Skin epidermis (tissue), 12 donors: ENCODE measurements at regions not wholly inside any gene's neighbourhood (a gene's known extent, or its start where the extent isn't known, plus 50 kb on each side); places are given as distances from the start of the nearest gene placed in this dataset.

ENCODE experiments used
- H3K27ac ChIP-seq, 21 experiments: fragments of 200-600 bp; sonication (generic) in 11 of 21; one replicate each; pipeline ENCODE4 v1.5.0; 2020; ENCODE audit warnings: mild to moderate bottlenecking in 3 of 21, inconsistent platforms in 2 of 21, moderate library complexity in 2 of 21
- H3K4me3 ChIP-seq, 7 experiments: fragments of 200-600 bp; sonication (generic) in 2 of 7; one replicate each; pipeline ENCODE4 v1.5.0; 2020; ENCODE audit warnings: inconsistent platforms in 2 of 7, mild to moderate bottlenecking in 2 of 7, moderate library complexity in 1 of 7

GRCh38 chr1:81463936-81464837 lies 336.5 kb upstream of the ADGRL2 start:
- Histone ChIP-seq H3K27ac (no peak overlapping the region), H3K4me3 (no peak overlapping the region)

GRCh38 chr1:81459043-81459442 lies 341.7 kb upstream of the ADGRL2 start:
- Histone ChIP-seq H3K4me3 (no peak overlapping the region), H3K27ac (no peak overlapping the region)

GRCh38 chr1:81458186-81458585 lies 342.5 kb upstream of the ADGRL2 start:
- no peak overlapping the region for H3K4me3 ChIP-seq
- H3K27ac ChIP-seq = no peak overlapping the region

- no peak overlapping the region for H3K27ac ChIP-seq
- no peak overlapping the region for H3K4me3 ChIP-seq
These were observed 345.3 kb upstream of the ADGRL2 start for GRCh38 chr1:81455481-81455880.

- no peak overlapping the region for H3K4me3 ChIP-seq
- H3K27ac ChIP-seq = no peak overlapping the region
These were observed 346.8 kb upstream of the ADGRL2 start for GRCh38 chr1:81453971-81454370.

GRCh38 chr1:81453367-81453703 lies 347.4 kb upstream of the ADGRL2 start:
- H3K4me3 ChIP-seq = no peak overlapping the region
- H3K27ac ChIP-seq = peak overlapping the region in 1 of 21 experiments; percentile 32

- H3K4me3 ChIP-seq = no peak overlapping the region
- no peak overlapping the region for H3K27ac ChIP-seq
These were observed 347.9 kb upstream of the ADGRL2 start for GRCh38 chr1:81452693-81453366.

- Histone ChIP-seq H3K27ac (no peak overlapping the region), H3K4me3 (no peak overlapping the region)
These were observed 350.9 kb upstream of the ADGRL2 start for GRCh38 chr1:81449786-81450185.

GRCh38 chr1:81446000-81446669 lies 354.6 kb upstream of the ADGRL2 start:
- Histone ChIP-seq H3K4me3 (no peak overlapping the region), H3K27ac (no peak overlapping the region)

GRCh38 chr1:81443288-81443687 lies 357.4 kb upstream of the ADGRL2 start:
- no peak overlapping the region for H3K27ac ChIP-seq
- no peak overlapping the region for H3K4me3 ChIP-seq

- Histone ChIP-seq H3K4me3 (no peak overlapping the region), H3K27ac (no peak overlapping the region)
These were observed 361.5 kb upstream of the ADGRL2 start for GRCh38 chr1:81439046-81439823.

GRCh38 chr1:81437649-81438048 lies 363.1 kb upstream of the ADGRL2 start:
- H3K27ac ChIP-seq = no peak overlapping the region
- H3K4me3 ChIP-seq = no peak overlapping the region

- no peak overlapping the region for H3K27ac ChIP-seq
- H3K4me3 ChIP-seq = no peak overlapping the region
These were observed 363.5 kb upstream of the ADGRL2 start for GRCh38 chr1:81437213-81437612.

- Histone ChIP-seq H3K27ac (no peak overlapping the region), H3K4me3 (no peak overlapping the region)
These were observed 365.6 kb upstream of the ADGRL2 start for GRCh38 chr1:81435175-81435574.

- Histone ChIP-seq H3K4me3 (no peak overlapping the region), H3K27ac (peak overlapping the region in 2 of 21 experiments; percentile 43 to 57)
These were observed 367.1 kb upstream of the ADGRL2 start for GRCh38 chr1:81433676-81434075.

GRCh38 chr1:81432654-81433109 lies 368.1 kb upstream of the ADGRL2 start:
- Histone ChIP-seq H3K27ac (peak overlapping the region in 1 of 21 experiments; percentile 21), H3K4me3 (no peak overlapping the region)

GRCh38 chr1:81432059-81432458 lies 368.7 kb upstream of the ADGRL2 start:
- Histone ChIP-seq H3K27ac (peak overlapping the region in 2 of 21 experiments; percentile 30 to 42), H3K4me3 (no peak overlapping the region)

GRCh38 chr1:81431624-81432000 lies 369.1 kb upstream of the ADGRL2 start:
- peak overlapping the region in 2 of 21 experiments; percentile 30 to 42 for H3K27ac ChIP-seq

GRCh38 chr1:81430955-81431623 lies 369.6 kb upstream of the ADGRL2 start:
- Histone ChIP-seq H3K27ac (peak overlapping the region in 1 of 21 experiments; percentile 30), H3K4me3 (no peak overlapping the region)

More at GRCh38 chr1:81431624-81432000, 369.1 kb upstream of the ADGRL2 start:
- no peak overlapping the region for H3K4me3 ChIP-seq
